ENCODE measurements at regions not wholly inside any gene's neighbourhood (a gene's known extent, or its start where the extent isn't known, plus 50 kb on each side); places are given as distances from the start of the nearest gene placed in this dataset.

- Histone ChIP-seq H3K9ac (ENCODE audit: insufficient read depth in 1 of 2, low read length in 2 of 2) (no peak overlapping the region), H3K27ac (ENCODE audit: low read depth in 1 of 2, low read length in 1 of 2) (no peak overlapping the region), H3K27me3 (ENCODE audit: control insufficient read depth in 3 of 3, insufficient read depth in 3 of 3, low read length in 2 of 3) (no peaks in the 10 kb centered on the region), H3K4me1 (ENCODE audit: control insufficient read depth in 5 of 5, insufficient read depth in 5 of 5, low read length in 5 of 5) (no peaks in the 10 kb centered on the region), H3K9me3 (ENCODE audit: control insufficient read depth in 4 of 4, insufficient read depth in 3 of 4, low read length in 3 of 4) (peaks cover 0 to 5% (median 0%) of the 10 kb centered on the region in 4 donors), H3K36me3 (ENCODE audit: control insufficient read depth in 4 of 4, insufficient read depth in 4 of 4, low read length in 4 of 4) (no peaks in the 10 kb centered on the region), H3K4me3 (no peak overlapping the region)
- no peak for ATAC-seq (ENCODE audit: insufficient read depth, low FRiP score)
- no peak for DNase-seq
- TF ChIP-seq, protein P1, sequence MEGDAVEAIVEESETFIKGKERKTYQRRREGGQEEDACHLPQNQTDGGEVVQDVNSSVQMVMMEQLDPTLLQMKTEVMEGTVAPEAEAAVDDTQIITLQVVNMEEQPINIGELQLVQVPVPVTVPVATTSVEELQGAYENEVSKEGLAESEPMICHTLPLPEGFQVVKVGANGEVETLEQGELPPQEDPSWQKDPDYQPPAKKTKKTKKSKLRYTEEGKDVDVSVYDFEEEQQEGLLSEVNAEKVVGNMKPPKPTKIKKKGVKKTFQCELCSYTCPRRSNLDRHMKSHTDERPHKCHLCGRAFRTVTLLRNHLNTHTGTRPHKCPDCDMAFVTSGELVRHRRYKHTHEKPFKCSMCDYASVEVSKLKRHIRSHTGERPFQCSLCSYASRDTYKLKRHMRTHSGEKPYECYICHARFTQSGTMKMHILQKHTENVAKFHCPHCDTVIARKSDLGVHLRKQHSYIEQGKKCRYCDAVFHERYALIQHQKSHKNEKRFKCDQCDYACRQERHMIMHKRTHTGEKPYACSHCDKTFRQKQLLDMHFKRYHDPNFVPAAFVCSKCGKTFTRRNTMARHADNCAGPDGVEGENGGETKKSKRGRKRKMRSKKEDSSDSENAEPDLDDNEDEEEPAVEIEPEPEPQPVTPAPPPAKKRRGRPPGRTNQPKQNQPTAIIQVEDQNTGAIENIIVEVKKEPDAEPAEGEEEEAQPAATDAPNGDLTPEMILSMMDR (IDR thresholded peaks at IDR 0.05; ENCODE audit: control extremely low read depth, extremely low read depth), result no peak
- 92 to 96% methylated on average over 1 of the region's 1 CpG for WGBS, 2 donors
Measured at GRCh38 chr11:24153337-24153736, 343.5 kb upstream of the LUZP2 start.

GRCh38 chr11:24155792-24156191 is 341.1 kb upstream of the LUZP2 start:
- H3K9me3 ChIP-seq (ENCODE audit: control insufficient read depth in 4 of 4, insufficient read depth in 3 of 4, low read length in 3 of 4), result peaks cover 0 to 2% (median 0%) of the 10 kb centered on the region in 4 donors
- H3K9ac ChIP-seq (ENCODE audit: insufficient read depth in 1 of 2, low read length in 2 of 2), result no peak overlapping the region
- TF ChIP-seq, protein P1 (IDR thresholded peaks at IDR 0.05; ENCODE audit: control extremely low read depth, extremely low read depth), result no peak
- no peak for DNase-seq
- H3K4me1 ChIP-seq (ENCODE audit: control insufficient read depth in 5 of 5, insufficient read depth in 5 of 5, low read length in 5 of 5), result no peaks in the 10 kb centered on the region
- H3K4me3 ChIP-seq, result no peak overlapping the region
- H3K27me3 ChIP-seq (ENCODE audit: control insufficient read depth in 3 of 3, insufficient read depth in 3 of 3, low read length in 2 of 3), result no peaks in the 10 kb centered on the region
- no peak for ATAC-seq (ENCODE audit: insufficient read depth, low FRiP score)
- WGBS, 2 donors, result 86 to 87% methylated on average over 7 of the region's 7 CpGs
- no peaks in the 10 kb centered on the region for H3K36me3 ChIP-seq (ENCODE audit: control insufficient read depth in 4 of 4, insufficient read depth in 4 of 4, low read length in 4 of 4)
- no peak overlapping the region for H3K27ac ChIP-seq (ENCODE audit: low read depth in 1 of 2, low read length in 1 of 2)

- DNase-seq, result no peak
- 39 to 69% methylated on average over 2 of the region's 2 CpGs for WGBS, 2 donors
- no peaks in the 10 kb centered on the region for H3K36me3 ChIP-seq (ENCODE audit: control insufficient read depth in 4 of 4, insufficient read depth in 4 of 4, low read length in 4 of 4)
- no peak for ATAC-seq (ENCODE audit: insufficient read depth, low FRiP score)
- H3K9me3 ChIP-seq (ENCODE audit: control insufficient read depth in 4 of 4, insufficient read depth in 3 of 4, low read length in 3 of 4), result peaks cover 0 to 2% (median 0%) of the 10 kb centered on the region in 4 donors
- TF ChIP-seq, protein P1 (IDR thresholded peaks at IDR 0.05; ENCODE audit: control extremely low read depth, extremely low read depth), result no peak
- H3K27ac ChIP-seq (ENCODE audit: low read depth in 1 of 2, low read length in 1 of 2), result no peak overlapping the region
- no peak overlapping the region for H3K9ac ChIP-seq (ENCODE audit: insufficient read depth in 1 of 2, low read length in 2 of 2)
- no peaks in the 10 kb centered on the region for H3K27me3 ChIP-seq (ENCODE audit: control insufficient read depth in 3 of 3, insufficient read depth in 3 of 3, low read length in 2 of 3)
- no peak overlapping the region for H3K4me3 ChIP-seq
- no peaks in the 10 kb centered on the region for H3K4me1 ChIP-seq (ENCODE audit: control insufficient read depth in 5 of 5, insufficient read depth in 5 of 5, low read length in 5 of 5)
Measured at GRCh38 chr11:24157316-24157715, 339.5 kb upstream of the LUZP2 start.

DNA sequence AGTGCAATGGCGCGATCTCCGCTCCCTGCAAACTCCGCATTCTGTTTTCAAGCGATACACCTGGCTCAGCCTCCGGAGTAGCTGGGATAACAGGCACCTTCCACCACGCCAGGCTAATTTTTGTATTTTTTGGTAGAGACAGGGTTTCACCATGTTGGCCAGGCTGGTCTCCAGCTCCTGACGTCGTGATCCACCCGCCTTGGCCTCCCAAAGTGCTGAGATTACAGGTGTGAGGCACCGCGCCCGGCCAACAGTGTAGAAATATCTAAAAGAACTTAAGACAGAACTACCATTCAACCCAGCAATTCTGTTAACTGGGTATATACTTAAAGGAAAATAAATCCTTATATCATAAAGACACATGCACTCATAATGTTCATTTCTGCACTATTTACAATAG is 335.3 kb upstream of the LUZP2 start:
- WGBS, 2 donors, result 94 to 96% methylated on average over 13 of the region's 13 CpGs
- Histone ChIP-seq H3K36me3 (ENCODE audit: control insufficient read depth in 4 of 4, insufficient read depth in 4 of 4, low read length in 4 of 4) (no peaks in the 10 kb centered on the region), H3K9me3 (ENCODE audit: control insufficient read depth in 4 of 4, insufficient read depth in 3 of 4, low read length in 3 of 4) (no peaks in the 10 kb centered on the region), H3K27ac (ENCODE audit: low read depth in 1 of 2, low read length in 1 of 2) (no peak overlapping the region), H3K27me3 (ENCODE audit: control insufficient read depth in 3 of 3, insufficient read depth in 3 of 3, low read length in 2 of 3) (no peaks in the 10 kb centered on the region), H3K9ac (ENCODE audit: insufficient read depth in 1 of 2, low read length in 2 of 2) (no peak overlapping the region), H3K4me3 (no peak overlapping the region), H3K4me1 (ENCODE audit: control insufficient read depth in 5 of 5, insufficient read depth in 5 of 5, low read length in 5 of 5) (peaks cover 0 to 3% (median 0%) of the 10 kb centered on the region in 5 donors)
- TF ChIP-seq, protein P1 (IDR thresholded peaks at IDR 0.05; ENCODE audit: control extremely low read depth, extremely low read depth), result no peak
- ATAC-seq (ENCODE audit: insufficient read depth, low FRiP score), result no peak
- no peak for DNase-seq

All from lung (tissue), 11 donors.